H9 (cell line): ENCODE measurements at regions not wholly inside any gene's neighbourhood (a gene's known extent, or its start where the extent isn't known, plus 50 kb on each side); places are given as distances from the start of the nearest gene placed in this dataset.
A peak's percentile ranks its signal among the peaks of the same experiment; 100 is the strongest.

Experiments used
- DNase-seq: peaks from one replicate; pipeline ENCODE4 v3.0.0-alpha.2; 2017
- H2AFZ ChIP-seq: one replicate; pipeline ENCODE4 v1.6.1; 2013; ENCODE audit warnings: mild to moderate bottlenecking, low read length, control low read depth, moderate library complexity
- H2AK5ac ChIP-seq: 2 replicates; pipeline ENCODE4 v1.6.1; 2013; ENCODE audit warnings: low read length, control low read depth, mixed read lengths; ENCODE audit not compliant: insufficient read length
- H2BK120ac ChIP-seq: one replicate; pipeline ENCODE4 v1.6.1; 2013; ENCODE audit warnings: low read depth, mild to moderate bottlenecking, low read length, control low read depth, inconsistent platforms; ENCODE audit not compliant: poor library complexity, severe bottlenecking
- H2BK12ac ChIP-seq: 2 replicates; pipeline ENCODE4 v1.6.1; 2013; ENCODE audit warnings: low read length, control low read depth, mixed read lengths, low read depth; ENCODE audit not compliant: insufficient read length
- H2BK15ac ChIP-seq: 2 replicates; pipeline ENCODE4 v1.6.1; 2013; ENCODE audit warnings: low read depth, low read length, control low read depth
- H2BK20ac ChIP-seq: one replicate; pipeline ENCODE4 v1.6.1; 2013; ENCODE audit warnings: low read depth, mild to moderate bottlenecking, low read length, control low read depth, inconsistent platforms; ENCODE audit not compliant: poor library complexity, severe bottlenecking
- H2BK5ac ChIP-seq: 2 replicates; pipeline ENCODE4 v1.6.1; 2013; ENCODE audit warnings: low read length, control low read depth, mixed read lengths; ENCODE audit not compliant: insufficient read length
- H3K14ac ChIP-seq: 2 replicates; pipeline ENCODE4 v1.6.1; 2013; ENCODE audit warnings: low read length, control low read depth; ENCODE audit not compliant: insufficient read depth
- H3K18ac ChIP-seq: 2 replicates; pipeline ENCODE4 v1.6.1; 2013; ENCODE audit warnings: low read depth, mild to moderate bottlenecking, mixed read lengths, low read length, control low read depth; ENCODE audit not compliant: insufficient read length
- H3K23ac ChIP-seq: 2 replicates; pipeline ENCODE4 v1.6.1; 2013; ENCODE audit warnings: low read length, control low read depth, mixed read lengths, low read depth; ENCODE audit not compliant: insufficient read length
- H3K23me2 ChIP-seq: 2 replicates; pipeline ENCODE4 v1.6.1; 2013; ENCODE audit warnings: low read depth, mild to moderate bottlenecking, mixed read lengths, low read length, control low read depth; ENCODE audit not compliant: insufficient read length, poor library complexity, severe bottlenecking
- H3K27ac ChIP-seq: 2 replicates; pipeline ENCODE4 v1.5.1; 2013; ENCODE audit warnings: low read length, control low read depth, mixed read lengths, low read depth; ENCODE audit not compliant: insufficient read length
- H3K27me3 ChIP-seq: 2 replicates; pipeline ENCODE4 v1.6.1; 2013; ENCODE audit warnings: low read length, control low read depth, inconsistent platforms; ENCODE audit not compliant: insufficient read depth
- H3K4ac ChIP-seq: 2 replicates; pipeline ENCODE4 v1.6.1; 2013; ENCODE audit warnings: low read depth, mild to moderate bottlenecking, control low read depth, inconsistent platforms, low read length, moderate library complexity
- H3K4me1 ChIP-seq: 2 replicates; pipeline ENCODE4 v1.6.1; 2013; ENCODE audit warnings: low read length, control low read depth, inconsistent platforms; ENCODE audit not compliant: insufficient read depth
- H3K4me2 ChIP-seq: 2 replicates; pipeline ENCODE4 v1.6.1; 2013; ENCODE audit warnings: low read length, control low read depth, mixed read lengths; ENCODE audit not compliant: insufficient read length, insufficient read depth
- H3K56ac ChIP-seq: 2 replicates; pipeline ENCODE4 v1.6.1; 2013; ENCODE audit warnings: low read depth, mild to moderate bottlenecking, mixed read lengths, low read length, control low read depth; ENCODE audit not compliant: insufficient read length
- H3K79me1 ChIP-seq: 2 replicates; pipeline ENCODE4 v1.6.1; 2013; ENCODE audit warnings: low read depth, mild to moderate bottlenecking, moderate library complexity, low read length, control low read depth, inconsistent platforms; ENCODE audit not compliant: insufficient read depth, poor library complexity, severe bottlenecking
- H3K79me2 ChIP-seq: 2 replicates; pipeline ENCODE4 v1.6.1; 2013; ENCODE audit warnings: low read length, control low read depth, inconsistent platforms; ENCODE audit not compliant: insufficient read depth
- H3K9ac ChIP-seq: 2 replicates; pipeline ENCODE4 v1.6.1; 2013; ENCODE audit warnings: low read length, control low read depth, mixed read lengths; ENCODE audit not compliant: insufficient read length; ENCODE audit errors: extremely low read depth
- H3K9me3 ChIP-seq: one replicate; pipeline ENCODE4 v1.6.1; 2013; ENCODE audit warnings: low read depth, low read length, inconsistent platforms; ENCODE audit not compliant: control insufficient read depth
- H3T11ph ChIP-seq: one replicate; pipeline ENCODE4 v1.6.1; 2013; ENCODE audit warnings: mild to moderate bottlenecking, low read length, control low read depth, inconsistent platforms
- H4K20me1 ChIP-seq: one replicate; pipeline ENCODE4 v1.6.1; 2013; ENCODE audit not compliant: control insufficient read depth, insufficient read length, insufficient read depth
- H4K5ac ChIP-seq: 2 replicates; pipeline ENCODE4 v1.6.1; 2013; ENCODE audit warnings: low read depth, mild to moderate bottlenecking, mixed read lengths, low read length, control low read depth; ENCODE audit not compliant: insufficient read length
- H4K8ac ChIP-seq: replicated peaks from 2 replicates; pipeline ENCODE4 v1.6.1; 2013; ENCODE audit warnings: low read length, control low read depth, mixed read lengths, low read depth; ENCODE audit not compliant: insufficient read length
- H4K91ac ChIP-seq: 2 replicates; pipeline ENCODE4 v1.6.1; 2013; ENCODE audit warnings: low read depth, mild to moderate bottlenecking, moderate library complexity, mixed read lengths, low read length, control low read depth; ENCODE audit not compliant: insufficient read length
- H3K27ac Mint-ChIP-seq, 3 experiments: 2 replicates in 2 of 3; 3 replicates in 1 of 3; pipeline ENCODE4 v1.8.0; 2020 to 2021; ENCODE audit warnings: mixed read lengths in 3 of 3, mild to moderate bottlenecking in 1 of 3, moderate library complexity in 1 of 3
- H3K27me3 Mint-ChIP-seq: 2 replicates; pipeline ENCODE4 v1.8.0; 2021; ENCODE audit warnings: low read depth, mild to moderate bottlenecking, moderate library complexity, mixed read lengths
- H3K36me3 Mint-ChIP-seq, 3 experiments: 2 replicates in 2 of 3; 3 replicates in 1 of 3; pipeline ENCODE4 v1.8.0; 2020 to 2021; ENCODE audit warnings: low read depth in 3 of 3, mixed read lengths in 3 of 3; ENCODE audit not compliant: insufficient read depth in 1 of 3
- H3K4me1 Mint-ChIP-seq, 2 experiments: 2 replicates each; pipeline ENCODE4 v1.8.0; 2020; ENCODE audit warnings: mixed read lengths in 2 of 2
- H3K4me3 Mint-ChIP-seq, 2 experiments: 2 replicates in 1 of 2; 3 replicates in 1 of 2; pipeline ENCODE4 v1.8.0; 2020 to 2021; ENCODE audit warnings: mild to moderate bottlenecking in 2 of 2, mixed read lengths in 2 of 2, moderate library complexity in 1 of 2
- H3K9me3 Mint-ChIP-seq, 2 experiments: 2 replicates in 1 of 2; 3 replicates in 1 of 2; pipeline ENCODE4 v1.8.0; 2020; ENCODE audit warnings: mild to moderate bottlenecking in 2 of 2, mixed read lengths in 2 of 2, moderate library complexity in 1 of 2
- CTCF ChIP-seq: fragments of 200-600 bp; sonication (generic); conservative IDR thresholded peaks from 3 replicates; pipeline ENCODE4 v1.8.0; 2021; ENCODE audit warnings: antibody characterized with exemption, mild to moderate bottlenecking
- WGBS: extraction: QIAGEN DNeasy Blood & Tissue Kit; methylation state at CpG from one replicate; pipeline ENCODE4 v1.1.7; 2013; ENCODE audit warnings: missing lambda C conversion rate, low lambda C conversion rate, mixed read lengths; ENCODE audit not compliant: insufficient read length; ENCODE audit errors: extremely low coverage; 5-methylcytosine and 5-hydroxymethylcytosine counted together

DNA sequence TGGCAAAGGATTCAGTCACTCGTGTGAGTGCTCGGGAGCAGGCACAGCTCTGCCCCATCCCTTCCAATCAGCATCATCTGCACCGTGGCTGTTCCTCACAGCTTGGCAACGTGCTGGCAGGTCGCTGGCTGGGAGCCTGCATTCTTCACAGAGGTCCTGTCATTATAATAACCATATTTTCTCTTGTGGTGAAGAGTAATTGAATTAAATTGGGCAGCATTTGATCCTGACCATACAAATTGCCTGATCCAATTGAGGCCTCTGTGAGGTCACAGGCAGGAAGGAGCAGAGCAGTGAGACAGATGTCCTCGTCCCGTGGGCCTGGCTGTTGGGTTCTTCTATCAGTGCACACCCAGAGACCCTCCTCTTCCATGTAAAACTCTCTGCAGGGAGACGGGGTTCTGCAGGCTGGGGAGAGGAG lies 407.8 kb downstream of the COG6 start:
- Histone ChIP-seq H2BK15ac (no peak overlapping the region), H3K18ac (no peak overlapping the region), H3K79me2 (no peaks in the 10 kb centered on the region), H3K27ac (no peak overlapping the region), H3T11ph (no peak overlapping the region), H3K4ac (no peak overlapping the region), H3K79me1 (no peaks in the 10 kb centered on the region), H4K91ac (no peak overlapping the region), H2AFZ (no peak overlapping the region), H2BK12ac (no peak overlapping the region), H3K23me2 (no peaks in the 10 kb centered on the region), H3K14ac (no peak overlapping the region), H2BK5ac (no peak overlapping the region), H2AK5ac (no peak overlapping the region), H3K9me3 (no peaks in the 10 kb centered on the region), H3K4me1 (no peaks in the 10 kb centered on the region), H4K5ac (no peak overlapping the region), H3K9ac (no peak overlapping the region), H2BK20ac (no peak overlapping the region), H4K8ac (no peak overlapping the region), H3K27me3 (no peaks in the 10 kb centered on the region), H3K4me2 (no peak overlapping the region), H3K56ac (no peak overlapping the region), H4K20me1 (no peaks in the 10 kb centered on the region), H2BK120ac (no peak overlapping the region), H3K23ac (no peak overlapping the region)
- no peaks in the 10 kb centered on the region for H3K9me3 Mint-ChIP-seq
- 0 out of 7 replicates have a peak overlapping the region, but pooled peaks of 1 of the 3 experiments have one; percentile 8 for H3K27ac Mint-ChIP-seq
- H3K4me1 Mint-ChIP-seq = peaks cover 3 to 4% of the 10 kb centered on the region in 2 experiments
- DNase-seq = no peak
- no peak for TF ChIP-seq CTCF
- no CpG with 5 or more reads among the region's 8 CpGs for WGBS
- no peak overlapping the region for H3K4me3 Mint-ChIP-seq
- no peaks in the 10 kb centered on the region for H3K36me3 Mint-ChIP-seq
- no peaks in the 10 kb centered on the region for H3K27me3 Mint-ChIP-seq
